ENCODE measurements at regions not wholly inside any gene's neighbourhood (a gene's known extent, or its start where the extent isn't known, plus 50 kb on each side); places are given as distances from the start of the nearest gene placed in this dataset.

DNA sequence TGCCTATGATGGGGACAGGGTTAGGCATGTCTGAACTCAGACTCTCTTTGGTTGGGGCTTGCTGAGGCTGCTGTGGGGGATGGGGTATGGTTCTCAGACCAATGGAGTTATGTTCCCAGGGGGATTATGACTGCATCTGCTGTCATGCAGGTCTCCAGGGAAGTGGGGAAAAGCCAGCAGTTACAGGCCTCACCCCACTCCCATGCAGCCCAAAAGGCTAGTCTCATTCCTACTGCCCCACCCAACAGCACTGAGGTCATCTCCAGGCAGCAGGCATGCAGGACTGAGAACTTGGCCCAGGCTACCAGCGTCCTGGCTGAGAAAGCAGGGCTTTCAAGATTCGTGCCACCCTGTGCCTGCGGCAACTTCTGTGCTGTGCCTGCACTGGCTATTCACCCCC lies 373.3 kb downstream of the HTR7 start:
- TF ChIP-seq GABPA (IDR thresholded peaks at IDR 0.05 in 1 of 2, conservative IDR thresholded peaks at IDR 0.05 in 1 of 2) (no peak), SP1 (IDR thresholded peaks at IDR 0.05) (no peak), HNF4G (IDR thresholded peaks at IDR 0.05) (no peak), TAF1 (conservative IDR thresholded peaks at IDR 0.05) (no peak), JUND (IDR thresholded peaks at IDR 0.05) (no peak), EGR1 (IDR thresholded peaks at IDR 0.05; ENCODE audit: low read depth in 2 of 2) (no peak), FOXA1 (IDR thresholded peaks at IDR 0.05) (no peak), RAD21 (IDR thresholded peaks at IDR 0.05) (no peak)
- TF ChIP-seq, protein P1, sequence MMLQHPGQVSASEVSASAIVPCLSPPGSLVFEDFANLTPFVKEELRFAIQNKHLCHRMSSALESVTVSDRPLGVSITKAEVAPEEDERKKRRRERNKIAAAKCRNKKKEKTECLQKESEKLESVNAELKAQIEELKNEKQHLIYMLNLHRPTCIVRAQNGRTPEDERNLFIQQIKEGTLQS (IDR thresholded peaks at IDR 0.05) = no peak
- TF ChIP-seq, protein P2, sequence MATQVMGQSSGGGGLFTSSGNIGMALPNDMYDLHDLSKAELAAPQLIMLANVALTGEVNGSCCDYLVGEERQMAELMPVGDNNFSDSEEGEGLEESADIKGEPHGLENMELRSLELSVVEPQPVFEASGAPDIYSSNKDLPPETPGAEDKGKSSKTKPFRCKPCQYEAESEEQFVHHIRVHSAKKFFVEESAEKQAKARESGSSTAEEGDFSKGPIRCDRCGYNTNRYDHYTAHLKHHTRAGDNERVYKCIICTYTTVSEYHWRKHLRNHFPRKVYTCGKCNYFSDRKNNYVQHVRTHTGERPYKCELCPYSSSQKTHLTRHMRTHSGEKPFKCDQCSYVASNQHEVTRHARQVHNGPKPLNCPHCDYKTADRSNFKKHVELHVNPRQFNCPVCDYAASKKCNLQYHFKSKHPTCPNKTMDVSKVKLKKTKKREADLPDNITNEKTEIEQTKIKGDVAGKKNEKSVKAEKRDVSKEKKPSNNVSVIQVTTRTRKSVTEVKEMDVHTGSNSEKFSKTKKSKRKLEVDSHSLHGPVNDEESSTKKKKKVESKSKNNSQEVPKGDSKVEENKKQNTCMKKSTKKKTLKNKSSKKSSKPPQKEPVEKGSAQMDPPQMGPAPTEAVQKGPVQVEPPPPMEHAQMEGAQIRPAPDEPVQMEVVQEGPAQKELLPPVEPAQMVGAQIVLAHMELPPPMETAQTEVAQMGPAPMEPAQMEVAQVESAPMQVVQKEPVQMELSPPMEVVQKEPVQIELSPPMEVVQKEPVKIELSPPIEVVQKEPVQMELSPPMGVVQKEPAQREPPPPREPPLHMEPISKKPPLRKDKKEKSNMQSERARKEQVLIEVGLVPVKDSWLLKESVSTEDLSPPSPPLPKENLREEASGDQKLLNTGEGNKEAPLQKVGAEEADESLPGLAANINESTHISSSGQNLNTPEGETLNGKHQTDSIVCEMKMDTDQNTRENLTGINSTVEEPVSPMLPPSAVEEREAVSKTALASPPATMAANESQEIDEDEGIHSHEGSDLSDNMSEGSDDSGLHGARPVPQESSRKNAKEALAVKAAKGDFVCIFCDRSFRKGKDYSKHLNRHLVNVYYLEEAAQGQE (IDR thresholded peaks at IDR 0.05) = no peak
- TF ChIP-seq, protein P3, sequence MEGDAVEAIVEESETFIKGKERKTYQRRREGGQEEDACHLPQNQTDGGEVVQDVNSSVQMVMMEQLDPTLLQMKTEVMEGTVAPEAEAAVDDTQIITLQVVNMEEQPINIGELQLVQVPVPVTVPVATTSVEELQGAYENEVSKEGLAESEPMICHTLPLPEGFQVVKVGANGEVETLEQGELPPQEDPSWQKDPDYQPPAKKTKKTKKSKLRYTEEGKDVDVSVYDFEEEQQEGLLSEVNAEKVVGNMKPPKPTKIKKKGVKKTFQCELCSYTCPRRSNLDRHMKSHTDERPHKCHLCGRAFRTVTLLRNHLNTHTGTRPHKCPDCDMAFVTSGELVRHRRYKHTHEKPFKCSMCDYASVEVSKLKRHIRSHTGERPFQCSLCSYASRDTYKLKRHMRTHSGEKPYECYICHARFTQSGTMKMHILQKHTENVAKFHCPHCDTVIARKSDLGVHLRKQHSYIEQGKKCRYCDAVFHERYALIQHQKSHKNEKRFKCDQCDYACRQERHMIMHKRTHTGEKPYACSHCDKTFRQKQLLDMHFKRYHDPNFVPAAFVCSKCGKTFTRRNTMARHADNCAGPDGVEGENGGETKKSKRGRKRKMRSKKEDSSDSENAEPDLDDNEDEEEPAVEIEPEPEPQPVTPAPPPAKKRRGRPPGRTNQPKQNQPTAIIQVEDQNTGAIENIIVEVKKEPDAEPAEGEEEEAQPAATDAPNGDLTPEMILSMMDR (IDR thresholded peaks at IDR 0.05; ENCODE audit: low read depth, low read length, missing input control) = no peak
- TF ChIP-seq, protein P4, sequence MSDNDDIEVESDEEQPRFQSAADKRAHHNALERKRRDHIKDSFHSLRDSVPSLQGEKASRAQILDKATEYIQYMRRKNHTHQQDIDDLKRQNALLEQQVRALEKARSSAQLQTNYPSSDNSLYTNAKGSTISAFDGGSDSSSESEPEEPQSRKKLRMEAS (IDR thresholded peaks at IDR 0.05) = no peak
- TF ChIP-seq, protein P5, sequence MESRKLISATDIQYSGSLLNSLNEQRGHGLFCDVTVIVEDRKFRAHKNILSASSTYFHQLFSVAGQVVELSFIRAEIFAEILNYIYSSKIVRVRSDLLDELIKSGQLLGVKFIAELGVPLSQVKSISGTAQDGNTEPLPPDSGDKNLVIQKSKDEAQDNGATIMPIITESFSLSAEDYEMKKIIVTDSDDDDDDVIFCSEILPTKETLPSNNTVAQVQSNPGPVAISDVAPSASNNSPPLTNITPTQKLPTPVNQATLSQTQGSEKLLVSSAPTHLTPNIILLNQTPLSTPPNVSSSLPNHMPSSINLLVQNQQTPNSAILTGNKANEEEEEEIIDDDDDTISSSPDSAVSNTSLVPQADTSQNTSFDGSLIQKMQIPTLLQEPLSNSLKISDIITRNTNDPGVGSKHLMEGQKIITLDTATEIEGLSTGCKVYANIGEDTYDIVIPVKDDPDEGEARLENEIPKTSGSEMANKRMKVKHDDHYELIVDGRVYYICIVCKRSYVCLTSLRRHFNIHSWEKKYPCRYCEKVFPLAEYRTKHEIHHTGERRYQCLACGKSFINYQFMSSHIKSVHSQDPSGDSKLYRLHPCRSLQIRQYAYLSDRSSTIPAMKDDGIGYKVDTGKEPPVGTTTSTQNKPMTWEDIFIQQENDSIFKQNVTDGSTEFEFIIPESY (IDR thresholded peaks at IDR 0.05) = no peak
